ENCODE measurements at regions not wholly inside any gene's neighbourhood (a gene's known extent, or its start where the extent isn't known, plus 50 kb on each side); places are given as distances from the start of the nearest gene placed in this dataset.
"Not testable (repeated sequence)": the region's sequence is repeated elsewhere in the genome, so short reads cannot be mapped to it uniquely, and the experiment has no call there.

DNA sequence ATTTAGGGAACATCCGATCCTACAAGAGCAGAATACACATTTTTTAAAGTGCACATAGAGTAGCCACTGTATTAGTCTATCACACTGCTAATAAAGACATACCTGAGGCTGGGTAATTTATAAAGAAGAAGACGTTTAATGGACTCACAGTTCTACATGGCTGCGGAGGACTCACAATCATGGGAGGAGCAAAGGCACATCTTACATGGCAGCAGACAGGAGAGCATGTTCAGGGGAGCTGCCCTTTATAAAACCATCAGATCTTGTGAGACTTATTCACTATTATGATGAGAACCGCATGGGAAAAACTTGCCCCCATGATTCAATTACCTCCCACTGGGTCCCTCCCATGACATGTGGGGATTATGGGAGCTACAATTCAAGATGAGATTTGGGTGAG is 421.5 kb downstream of the EDEM1 start:
- not testable (repeated sequence) for TF ChIP-seq POLR2A (IDR thresholded peaks at IDR 0.05)
- TF ChIP-seq, protein P1, sequence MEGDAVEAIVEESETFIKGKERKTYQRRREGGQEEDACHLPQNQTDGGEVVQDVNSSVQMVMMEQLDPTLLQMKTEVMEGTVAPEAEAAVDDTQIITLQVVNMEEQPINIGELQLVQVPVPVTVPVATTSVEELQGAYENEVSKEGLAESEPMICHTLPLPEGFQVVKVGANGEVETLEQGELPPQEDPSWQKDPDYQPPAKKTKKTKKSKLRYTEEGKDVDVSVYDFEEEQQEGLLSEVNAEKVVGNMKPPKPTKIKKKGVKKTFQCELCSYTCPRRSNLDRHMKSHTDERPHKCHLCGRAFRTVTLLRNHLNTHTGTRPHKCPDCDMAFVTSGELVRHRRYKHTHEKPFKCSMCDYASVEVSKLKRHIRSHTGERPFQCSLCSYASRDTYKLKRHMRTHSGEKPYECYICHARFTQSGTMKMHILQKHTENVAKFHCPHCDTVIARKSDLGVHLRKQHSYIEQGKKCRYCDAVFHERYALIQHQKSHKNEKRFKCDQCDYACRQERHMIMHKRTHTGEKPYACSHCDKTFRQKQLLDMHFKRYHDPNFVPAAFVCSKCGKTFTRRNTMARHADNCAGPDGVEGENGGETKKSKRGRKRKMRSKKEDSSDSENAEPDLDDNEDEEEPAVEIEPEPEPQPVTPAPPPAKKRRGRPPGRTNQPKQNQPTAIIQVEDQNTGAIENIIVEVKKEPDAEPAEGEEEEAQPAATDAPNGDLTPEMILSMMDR (IDR thresholded peaks at IDR 0.05 in 8 of 11, conservative IDR thresholded peaks at IDR 0.05 in 3 of 11) = not testable (repeated sequence)

All from spleen (tissue), 7 donors.